ENCODE measurements at regions not wholly inside any gene's neighbourhood (a gene's known extent, or its start where the extent isn't known, plus 50 kb on each side); places are given as distances from the start of the nearest gene placed in this dataset.

- TF ChIP-seq CTCF (IDR thresholded peaks at IDR 0.05), result no peak
- no peak for TF ChIP-seq POLR2A (IDR thresholded peaks at IDR 0.05)
- TF ChIP-seq POLR2AphosphoS5 (IDR thresholded peaks at IDR 0.05; ENCODE audit: insufficient read depth in 1 of 2, low read depth in 1 of 2), result no peak
These were observed 101.1 kb downstream of the DCAF12L2 start for GRCh38 chrX:126064901-126065541.
